Epithelial cell of prostate (primary cell): ENCODE measurements at regions not wholly inside any gene's neighbourhood (a gene's known extent, or its start where the extent isn't known, plus 50 kb on each side); places are given as distances from the start of the nearest gene placed in this dataset.

Experiments used
- DNase-seq: peaks from one replicate; pipeline ENCODE4 v3.0.0-alpha.2; 2011; ENCODE audit warnings: low read depth, low spot score
- H3K27ac ChIP-seq: fragments of 450-650 bp; 2 replicates; pipeline ENCODE4 v1.5.1; 2017; ENCODE audit warnings: mild to moderate bottlenecking

- no peak for DNase-seq
- H3K27ac ChIP-seq = no peak overlapping the region
Observed at GRCh38 chr4:151960449-151961230, 199.8 kb upstream of the GATB start.

GRCh38 chr4:151957153-151957552 lies 196.3 kb upstream of the GATB start:
- H3K27ac ChIP-seq = no peak overlapping the region

GRCh38 chr4:151955721-151956380 lies 195.0 kb upstream of the GATB start:
- no peak overlapping the region for H3K27ac ChIP-seq
- DNase-seq = no peak

More at GRCh38 chr4:151957153-151957552, 196.3 kb upstream of the GATB start:
- no peak for DNase-seq

- DNase-seq = no peak
- no peak overlapping the region for H3K27ac ChIP-seq
Observed at GRCh38 chr4:151953795-151954372, 193.1 kb upstream of the GATB start.

- DNase-seq = no peak
- H3K27ac ChIP-seq = no peak overlapping the region
Observed at GRCh38 chr4:151953312-151953711, 192.5 kb upstream of the GATB start.

- no peak overlapping the region for H3K27ac ChIP-seq
- no peak for DNase-seq
Observed at GRCh38 chr4:151952711-151953254, 192.0 kb upstream of the GATB start.

GRCh38 chr4:151952137-151952536 lies 191.3 kb upstream of the GATB start:
- no peak for DNase-seq
- no peak overlapping the region for H3K27ac ChIP-seq

GRCh38 chr4:151951671-151952050 lies 190.9 kb upstream of the GATB start:
- DNase-seq = no peak
- H3K27ac ChIP-seq = no peak overlapping the region

GRCh38 chr4:151950993-151951670 lies 190.3 kb upstream of the GATB start:
- H3K27ac ChIP-seq = no peak overlapping the region
- DNase-seq = no peak

GRCh38 chr4:151948351-151949016 lies 187.7 kb upstream of the GATB start:
- DNase-seq = peak; percentile 60
- H3K27ac ChIP-seq = peak overlapping the region; percentile 82

- DNase-seq = no peak
- no peak overlapping the region for H3K27ac ChIP-seq
Observed at GRCh38 chr4:151946718-151947117, 185.9 kb upstream of the GATB start.

- DNase-seq = no peak
- no peak overlapping the region for H3K27ac ChIP-seq
Observed at GRCh38 chr4:151942971-151943370, 182.2 kb upstream of the GATB start.

GRCh38 chr4:151940926-151941617 lies 180.3 kb upstream of the GATB start:
- peak; percentile 64 for DNase-seq
- H3K27ac ChIP-seq = peak overlapping the region; percentile 83

GRCh38 chr4:151940291-151940690 lies 179.5 kb upstream of the GATB start:
- no peak for DNase-seq
- H3K27ac ChIP-seq = peak overlapping the region; percentile 83

- no peak for DNase-seq
- H3K27ac ChIP-seq = no peak overlapping the region
Observed at GRCh38 chr4:151939670-151940069, 178.9 kb upstream of the GATB start.

- DNase-seq = no peak
- no peak overlapping the region for H3K27ac ChIP-seq
Observed at GRCh38 chr4:151935411-151935810, 174.6 kb upstream of the GATB start.

- no peak overlapping the region for H3K27ac ChIP-seq
- no peak for DNase-seq
Observed at GRCh38 chr4:151934766-151935165, 174.0 kb upstream of the GATB start.

- DNase-seq = no peak
- no peak overlapping the region for H3K27ac ChIP-seq
Observed at GRCh38 chr4:151933122-151933827, 172.5 kb upstream of the GATB start.

- H3K27ac ChIP-seq = no peak overlapping the region
- DNase-seq = no peak
Observed at GRCh38 chr4:151931563-151931962, 170.8 kb upstream of the GATB start.
